ENCODE measurements at regions not wholly inside any gene's neighbourhood (a gene's known extent, or its start where the extent isn't known, plus 50 kb on each side); places are given as distances from the start of the nearest gene placed in this dataset.

GRCh38 chr3:150260398-150260710 is 147.7 kb upstream of the TSC22D2 start:
- TF ChIP-seq CTCF (IDR thresholded peaks at IDR 0.05) (no peak), POLR2A (IDR thresholded peaks at IDR 0.05) (no peak)
